Ishikawa (cell line): ENCODE measurements at regions not wholly inside any gene's neighbourhood (a gene's known extent, or its start where the extent isn't known, plus 50 kb on each side); places are given as distances from the start of the nearest gene placed in this dataset.

ENCODE experiments used
- CEBPB ChIP-seq: IDR thresholded peaks from 2 replicates; pipeline ENCODE4 v1.6.1; 2012
- CREB1 ChIP-seq: IDR thresholded peaks from 2 replicates; pipeline ENCODE4 v1.6.1; 2012; ENCODE audit warnings: low read depth
- EGR1 ChIP-seq: IDR thresholded peaks from 2 replicates; pipeline ENCODE4 v1.6.1; 2012
- EP300 ChIP-seq: IDR thresholded peaks from 2 replicates; pipeline ENCODE4 v1.6.1; 2012; ENCODE audit warnings: borderline replicate concordance
- FOXM1 ChIP-seq: IDR thresholded peaks from 2 replicates; pipeline ENCODE4 v1.6.1; 2012; ENCODE audit warnings: low read depth, borderline replicate concordance
- NFIC ChIP-seq: IDR thresholded peaks from 2 replicates; pipeline ENCODE4 v1.6.1; 2012
- RAD21 ChIP-seq: IDR thresholded peaks from 2 replicates; pipeline ENCODE4 v1.6.1; 2012; ENCODE audit warnings: low read depth
- TAF1 ChIP-seq: IDR thresholded peaks from 2 replicates; pipeline ENCODE4 v1.6.1; 2012; ENCODE audit warnings: low read depth, mild to moderate bottlenecking
- TCF12 ChIP-seq: IDR thresholded peaks from 2 replicates; pipeline ENCODE4 v1.6.1; 2012; ENCODE audit warnings: low read depth
- TEAD4 ChIP-seq: IDR thresholded peaks from 2 replicates; pipeline ENCODE4 v1.6.1; 2012
- YY1 ChIP-seq: IDR thresholded peaks from 2 replicates; pipeline ENCODE4 v1.6.1; 2012; ENCODE audit warnings: low read depth
- ZBTB7A ChIP-seq: IDR thresholded peaks from 2 replicates; pipeline ENCODE4 v1.6.1; 2012; ENCODE audit warnings: low read depth
- TF ChIP-seq, protein P1 (sequence below): IDR thresholded peaks from 2 replicates; pipeline ENCODE4 v1.6.1; 2012
- TF ChIP-seq, protein P2 (sequence below): IDR thresholded peaks from 2 replicates; pipeline ENCODE4 v1.6.1; 2012
- TF ChIP-seq, protein P3 (sequence below): IDR thresholded peaks from 2 replicates; pipeline ENCODE4 v1.6.1; 2012; ENCODE audit warnings: low read depth, mild to moderate bottlenecking

DNA sequence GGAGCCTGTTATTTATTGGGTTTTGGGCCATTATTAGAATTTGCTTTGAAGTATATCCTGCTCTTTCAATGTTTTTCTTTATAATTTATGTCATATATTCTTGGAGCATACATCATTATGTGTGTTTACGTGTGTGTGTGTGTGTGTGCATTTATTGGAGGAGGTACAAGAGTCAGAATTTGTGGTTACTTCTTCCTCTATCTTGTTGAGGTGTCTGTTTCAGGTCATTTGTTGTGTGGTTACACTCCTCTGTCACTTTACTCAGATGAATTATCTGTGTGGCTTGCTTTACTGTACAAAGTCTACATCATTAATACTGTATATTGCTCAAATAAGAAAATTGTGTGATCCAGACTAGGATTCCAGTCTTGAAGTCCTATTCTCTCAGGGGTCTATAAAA is 1957.4 kb upstream of the TENM3 start:
- no peak for TF ChIP-seq CREB1
- TF ChIP-seq CEBPB: no peak
- TF ChIP-seq, protein P1, sequence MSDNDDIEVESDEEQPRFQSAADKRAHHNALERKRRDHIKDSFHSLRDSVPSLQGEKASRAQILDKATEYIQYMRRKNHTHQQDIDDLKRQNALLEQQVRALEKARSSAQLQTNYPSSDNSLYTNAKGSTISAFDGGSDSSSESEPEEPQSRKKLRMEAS: no peak
- no peak for TF ChIP-seq TAF1
- TF ChIP-seq, protein P2, sequence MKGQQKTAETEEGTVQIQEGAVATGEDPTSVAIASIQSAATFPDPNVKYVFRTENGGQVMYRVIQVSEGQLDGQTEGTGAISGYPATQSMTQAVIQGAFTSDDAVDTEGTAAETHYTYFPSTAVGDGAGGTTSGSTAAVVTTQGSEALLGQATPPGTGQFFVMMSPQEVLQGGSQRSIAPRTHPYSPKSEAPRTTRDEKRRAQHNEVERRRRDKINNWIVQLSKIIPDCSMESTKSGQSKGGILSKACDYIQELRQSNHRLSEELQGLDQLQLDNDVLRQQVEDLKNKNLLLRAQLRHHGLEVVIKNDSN: no peak
- no peak for TF ChIP-seq NFIC
- TF ChIP-seq ZBTB7A: no peak
- TF ChIP-seq RAD21: no peak

DNA sequence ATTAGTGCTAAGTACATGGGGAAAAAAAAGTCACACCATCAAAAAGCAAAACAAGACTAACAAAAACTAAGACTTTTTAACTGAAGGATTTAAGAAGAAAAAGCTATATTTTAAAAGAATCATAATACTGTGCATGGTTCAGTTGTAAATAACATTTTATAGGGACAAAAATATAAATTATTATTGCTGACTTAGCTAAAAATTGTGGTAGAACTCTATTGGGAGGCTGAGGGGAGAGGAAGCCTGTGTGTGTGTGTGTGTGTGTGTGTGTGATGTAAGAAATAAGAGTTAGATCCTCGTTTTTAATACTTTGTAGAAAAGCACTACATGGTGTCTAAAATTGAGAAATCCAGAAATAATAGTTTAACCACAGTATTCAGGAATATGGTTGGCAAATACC is 1950.9 kb upstream of the TENM3 start:
- TF ChIP-seq TAF1: no peak
- no peak for TF ChIP-seq CEBPB
- no peak for TF ChIP-seq EP300
- TF ChIP-seq FOXM1: no peak
- TF ChIP-seq, protein P3, sequence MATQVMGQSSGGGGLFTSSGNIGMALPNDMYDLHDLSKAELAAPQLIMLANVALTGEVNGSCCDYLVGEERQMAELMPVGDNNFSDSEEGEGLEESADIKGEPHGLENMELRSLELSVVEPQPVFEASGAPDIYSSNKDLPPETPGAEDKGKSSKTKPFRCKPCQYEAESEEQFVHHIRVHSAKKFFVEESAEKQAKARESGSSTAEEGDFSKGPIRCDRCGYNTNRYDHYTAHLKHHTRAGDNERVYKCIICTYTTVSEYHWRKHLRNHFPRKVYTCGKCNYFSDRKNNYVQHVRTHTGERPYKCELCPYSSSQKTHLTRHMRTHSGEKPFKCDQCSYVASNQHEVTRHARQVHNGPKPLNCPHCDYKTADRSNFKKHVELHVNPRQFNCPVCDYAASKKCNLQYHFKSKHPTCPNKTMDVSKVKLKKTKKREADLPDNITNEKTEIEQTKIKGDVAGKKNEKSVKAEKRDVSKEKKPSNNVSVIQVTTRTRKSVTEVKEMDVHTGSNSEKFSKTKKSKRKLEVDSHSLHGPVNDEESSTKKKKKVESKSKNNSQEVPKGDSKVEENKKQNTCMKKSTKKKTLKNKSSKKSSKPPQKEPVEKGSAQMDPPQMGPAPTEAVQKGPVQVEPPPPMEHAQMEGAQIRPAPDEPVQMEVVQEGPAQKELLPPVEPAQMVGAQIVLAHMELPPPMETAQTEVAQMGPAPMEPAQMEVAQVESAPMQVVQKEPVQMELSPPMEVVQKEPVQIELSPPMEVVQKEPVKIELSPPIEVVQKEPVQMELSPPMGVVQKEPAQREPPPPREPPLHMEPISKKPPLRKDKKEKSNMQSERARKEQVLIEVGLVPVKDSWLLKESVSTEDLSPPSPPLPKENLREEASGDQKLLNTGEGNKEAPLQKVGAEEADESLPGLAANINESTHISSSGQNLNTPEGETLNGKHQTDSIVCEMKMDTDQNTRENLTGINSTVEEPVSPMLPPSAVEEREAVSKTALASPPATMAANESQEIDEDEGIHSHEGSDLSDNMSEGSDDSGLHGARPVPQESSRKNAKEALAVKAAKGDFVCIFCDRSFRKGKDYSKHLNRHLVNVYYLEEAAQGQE: no peak
- no peak for TF ChIP-seq EGR1

DNA sequence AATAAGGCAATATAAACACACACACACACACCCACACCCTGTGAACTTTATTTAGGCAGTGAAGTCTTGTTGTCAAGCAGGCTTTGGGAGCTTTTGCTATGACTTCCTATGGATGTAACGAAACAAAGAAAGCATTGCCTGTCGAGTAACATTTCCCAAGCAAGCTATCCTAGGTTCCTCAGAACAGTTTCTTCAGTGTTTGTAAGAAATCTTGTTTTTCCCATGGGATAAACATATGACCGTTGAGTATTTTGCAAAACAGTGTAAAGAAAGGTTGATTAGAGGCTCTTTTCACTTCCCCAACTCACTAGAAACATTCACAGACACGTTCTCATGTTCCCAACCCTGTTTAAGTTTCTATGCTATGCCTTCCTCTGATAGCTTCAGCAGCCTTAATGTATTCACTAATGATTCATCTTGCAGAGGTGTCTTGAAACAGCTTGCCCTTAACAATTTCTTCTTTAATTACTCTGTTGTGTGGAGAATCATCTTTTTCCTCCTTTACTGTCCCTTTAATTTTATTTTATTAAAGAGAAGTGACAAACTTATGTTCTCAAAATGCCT is 1947.1 kb upstream of the TENM3 start:
- no peak for TF ChIP-seq TEAD4
- no peak for TF ChIP-seq TAF1
- no peak for TF ChIP-seq EGR1
- TF ChIP-seq CEBPB: no peak
- no peak for TF ChIP-seq NFIC
- TF ChIP-seq, protein P3: no peak
- TF ChIP-seq ZBTB7A: no peak
- TF ChIP-seq RAD21: no peak
- no peak for TF ChIP-seq YY1
- TF ChIP-seq FOXM1: no peak
- TF ChIP-seq, protein P2: no peak
- TF ChIP-seq TCF12: no peak
- no peak for TF ChIP-seq EP300
- TF ChIP-seq, protein P1: no peak
- TF ChIP-seq CREB1: no peak

DNA sequence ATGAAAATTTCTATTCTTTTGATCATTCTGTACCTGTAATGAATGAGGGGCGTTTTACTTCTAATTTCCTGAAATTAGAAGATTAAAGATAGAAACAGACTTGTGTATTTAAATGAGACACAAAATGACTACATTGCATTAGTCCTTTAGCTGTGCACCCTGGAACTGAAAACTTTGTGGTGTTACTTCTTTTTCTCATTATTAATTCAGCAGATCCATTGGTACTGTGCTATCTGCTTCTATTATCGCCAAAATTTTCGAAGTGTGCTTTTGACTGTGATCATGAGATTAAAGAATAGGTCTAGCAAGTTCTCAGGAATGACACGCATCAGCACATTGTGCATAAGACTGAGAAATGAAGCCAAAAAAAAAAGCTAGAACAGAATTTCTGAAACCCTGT is 1938.9 kb upstream of the TENM3 start:
- TF ChIP-seq ZBTB7A: no peak
- TF ChIP-seq TCF12: no peak
- TF ChIP-seq FOXM1: no peak
- TF ChIP-seq EGR1: no peak
- no peak for TF ChIP-seq YY1
- no peak for TF ChIP-seq RAD21
- TF ChIP-seq CREB1: no peak
- TF ChIP-seq EP300: no peak
- TF ChIP-seq NFIC: no peak
- TF ChIP-seq TEAD4: no peak
- TF ChIP-seq, protein P1: no peak

DNA sequence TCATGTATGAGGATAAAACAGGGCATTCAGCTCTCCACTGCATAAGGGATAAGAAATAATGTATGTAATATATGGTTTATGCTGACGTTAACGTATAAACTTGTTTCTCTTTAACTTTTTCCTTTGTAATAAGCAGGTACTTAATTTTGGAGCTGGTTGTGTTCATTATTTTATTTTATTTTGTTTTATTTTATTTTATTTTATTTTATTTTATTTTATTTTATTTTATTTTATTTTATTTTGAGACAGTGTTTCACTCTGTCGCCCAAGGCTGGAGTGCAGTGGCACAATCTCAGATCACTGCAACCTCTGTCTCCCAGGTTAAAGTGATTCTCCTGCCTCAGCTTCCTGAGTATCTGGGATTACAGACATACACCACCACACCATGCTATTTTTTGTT is 1932.6 kb upstream of the TENM3 start:
- TF ChIP-seq TCF12: no peak
- TF ChIP-seq, protein P2: no peak
- TF ChIP-seq CREB1: no peak
- no peak for TF ChIP-seq ZBTB7A
- TF ChIP-seq, protein P1: no peak
- no peak for TF ChIP-seq TEAD4
- TF ChIP-seq TAF1: no peak
- TF ChIP-seq YY1: no peak
- no peak for TF ChIP-seq EGR1

DNA sequence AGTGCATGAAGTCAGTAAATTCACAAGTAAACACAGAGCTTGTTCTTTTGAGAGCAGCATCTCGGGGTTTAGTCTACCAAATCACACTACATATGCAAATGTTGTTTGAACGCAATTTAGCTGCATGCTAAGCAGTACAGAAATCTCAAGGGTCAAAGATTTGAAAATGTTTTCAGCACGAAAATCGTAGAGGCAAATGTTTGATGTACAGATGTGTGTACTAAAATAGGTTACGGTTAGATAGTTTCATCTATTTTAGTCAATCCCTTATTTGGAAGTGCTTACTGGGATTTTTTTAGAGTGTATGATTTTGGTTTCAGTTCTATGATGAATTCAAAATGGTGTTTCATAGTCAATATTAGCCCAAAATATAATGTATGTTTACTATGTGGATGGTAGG is 1928.2 kb upstream of the TENM3 start:
- TF ChIP-seq TAF1 (no peak), EGR1 (no peak), CEBPB (no peak), YY1 (no peak), NFIC (no peak), CREB1 (no peak), TCF12 (no peak), TEAD4 (no peak), FOXM1 (no peak)
- TF ChIP-seq, protein P3: no peak
- TF ChIP-seq, protein P1: no peak
